Smooth muscle cell (in vitro differentiated cells): ENCODE measurements at regions not wholly inside any gene's neighbourhood (a gene's known extent, or its start where the extent isn't known, plus 50 kb on each side); places are given as distances from the start of the nearest gene placed in this dataset.

ENCODE experiments used
- DNase-seq: peaks from one replicate; lab custom pipeline; 2025; ENCODE audit not compliant: unreplicated experiment; lab: John Stamatoyannopoulos, UW
- H2AFZ ChIP-seq: fragments of 200-600 bp; sonication (generic); 2 replicates; pipeline ENCODE4 v1.6.0; 2016; ENCODE audit warnings: antibody characterized with exemption, low read depth, mild to moderate bottlenecking
- H3F3A ChIP-seq: fragments of 200-600 bp; sonication (generic); 2 replicates; pipeline ENCODE4 v1.6.0; 2017; ENCODE audit warnings: antibody characterized with exemption, low read depth
- H3K27ac ChIP-seq: fragments of 200-600 bp; sonication (generic); 2 replicates; pipeline ENCODE4 v1.5.1; 2016; ENCODE audit warnings: low read depth, mild to moderate bottlenecking
- H3K27me3 ChIP-seq: fragments of 200-600 bp; sonication (generic); 2 replicates; pipeline ENCODE4 v1.6.1; 2016; ENCODE audit warnings: low read depth, mild to moderate bottlenecking
- H3K36me3 ChIP-seq: fragments of 200-600 bp; sonication (generic); 2 replicates; pipeline ENCODE4 v1.5.1; 2016; ENCODE audit warnings: low read depth
- H3K4me1 ChIP-seq: fragments of 200-600 bp; sonication (generic); 2 replicates; pipeline ENCODE4 v1.5.1; 2016; ENCODE audit warnings: low read depth
- H3K4me2 ChIP-seq: fragments of 200-600 bp; sonication (generic); 2 replicates; pipeline ENCODE4 v1.6.0; 2016; ENCODE audit warnings: mild to moderate bottlenecking
- H3K4me3 ChIP-seq: fragments of 200-600 bp; sonication (generic); 2 replicates; pipeline ENCODE4 v1.5.1; 2016; ENCODE audit warnings: mild to moderate bottlenecking
- H3K79me2 ChIP-seq: fragments of 200-600 bp; sonication (generic); 2 replicates; pipeline ENCODE4 v1.6.0; 2016; ENCODE audit warnings: low read depth, mild to moderate bottlenecking
- H3K9ac ChIP-seq: fragments of 200-600 bp; sonication (generic); 2 replicates; pipeline ENCODE4 v1.6.0; 2016; ENCODE audit warnings: low read depth
- H3K9me3 ChIP-seq: fragments of 200-600 bp; sonication (generic); replicated peaks from 2 replicates; pipeline ENCODE4 v1.5.1; 2016; ENCODE audit warnings: low read depth
- H4K20me1 ChIP-seq: fragments of 200-600 bp; sonication (generic); 2 replicates; pipeline ENCODE4 v1.6.0; 2016; ENCODE audit warnings: low read depth
- CTCF ChIP-seq: fragments of 200-600 bp; sonication (generic); IDR thresholded peaks from 2 replicates; pipeline ENCODE4 v1.5.1; 2017; ENCODE audit warnings: borderline replicate concordance, mild to moderate bottlenecking, antibody characterized with exemption; ENCODE audit not compliant: insufficient read depth, poor library complexity, severe bottlenecking
- WGBS: methylation state at CpG from one replicate; pipeline ENCODE4 v1.1.7; 2016; ENCODE audit warnings: low lambda C conversion rate; 5-methylcytosine and 5-hydroxymethylcytosine counted together

GRCh38 chr14:48936362-48936761 is 649.8 kb downstream of the RPS29 start:
- Histone ChIP-seq H3K9me3 (no peaks in the 10 kb centered on the region), H2AFZ (peak overlapping the region; percentile 15), H3K79me2 (no peaks in the 10 kb centered on the region), H4K20me1 (no peaks in the 10 kb centered on the region), H3K4me1 (peaks cover 14% of the 10 kb centered on the region), H3F3A (peaks cover 16% of the 10 kb centered on the region), H3K27ac (peak overlapping the region; percentile 99), H3K9ac (peak overlapping the region; percentile 91), H3K4me3 (no peak overlapping the region), H3K36me3 (no peaks in the 10 kb centered on the region), H3K27me3 (no peaks in the 10 kb centered on the region), H3K4me2 (peak overlapping the region; percentile 66)
- no peak for DNase-seq
- no peak for TF ChIP-seq CTCF
- 0% methylated on average over 2 of the region's 2 CpGs for WGBS

GRCh38 chr14:48925184-48925583 is 661.0 kb downstream of the RPS29 start:
- Histone ChIP-seq H2AFZ (no peak overlapping the region), H3K9ac (no peak overlapping the region), H3K4me3 (no peak overlapping the region), H3K27me3 (no peaks in the 10 kb centered on the region), H3K9me3 (no peaks in the 10 kb centered on the region), H3K79me2 (no peaks in the 10 kb centered on the region), H3F3A (no peaks in the 10 kb centered on the region), H4K20me1 (no peaks in the 10 kb centered on the region), H3K27ac (no peak overlapping the region), H3K36me3 (no peaks in the 10 kb centered on the region), H3K4me2 (no peak overlapping the region), H3K4me1 (no peaks in the 10 kb centered on the region)
- no peak for TF ChIP-seq CTCF
- no peak for DNase-seq
- over 99% methylated on average over 6 of the region's 6 CpGs for WGBS

- WGBS: 88% methylated on average over 4 of the region's 4 CpGs
- Histone ChIP-seq H3K79me2 (no peaks in the 10 kb centered on the region), H3F3A (no peaks in the 10 kb centered on the region), H2AFZ (peak overlapping the region; percentile 38), H3K4me2 (no peak overlapping the region), H3K9ac (no peak overlapping the region), H3K27me3 (no peaks in the 10 kb centered on the region), H3K4me1 (no peaks in the 10 kb centered on the region), H3K4me3 (no peak overlapping the region), H4K20me1 (no peaks in the 10 kb centered on the region), H3K9me3 (no peaks in the 10 kb centered on the region), H3K36me3 (no peaks in the 10 kb centered on the region), H3K27ac (no peak overlapping the region)
- TF ChIP-seq CTCF: no peak
- DNase-seq: no peak
Observed at GRCh38 chr14:48914921-48915320, 671.3 kb downstream of the RPS29 start.

- no peak for TF ChIP-seq CTCF
- no peak for DNase-seq
- Histone ChIP-seq H3K4me2 (no peak overlapping the region), H3K36me3 (no peaks in the 10 kb centered on the region), H3K4me3 (no peak overlapping the region), H3K9me3 (no peaks in the 10 kb centered on the region), H3K27ac (no peak overlapping the region), H2AFZ (peak overlapping the region; percentile 38), H3K27me3 (no peaks in the 10 kb centered on the region), H4K20me1 (no peaks in the 10 kb centered on the region), H3F3A (no peaks in the 10 kb centered on the region), H3K4me1 (peaks cover 5% of the 10 kb centered on the region), H3K79me2 (no peaks in the 10 kb centered on the region), H3K9ac (no peak overlapping the region)
- 64% methylated on average over 1 of the region's 1 CpG for WGBS
Observed at GRCh38 chr14:48914382-48914781, 671.8 kb downstream of the RPS29 start.
